ENCODE measurements at regions not wholly inside any gene's neighbourhood (a gene's known extent, or its start where the extent isn't known, plus 50 kb on each side); places are given as distances from the start of the nearest gene placed in this dataset.
"Not testable (repeated sequence)": the region's sequence is repeated elsewhere in the genome, so short reads cannot be mapped to it uniquely, and the experiment has no call there.

DNA sequence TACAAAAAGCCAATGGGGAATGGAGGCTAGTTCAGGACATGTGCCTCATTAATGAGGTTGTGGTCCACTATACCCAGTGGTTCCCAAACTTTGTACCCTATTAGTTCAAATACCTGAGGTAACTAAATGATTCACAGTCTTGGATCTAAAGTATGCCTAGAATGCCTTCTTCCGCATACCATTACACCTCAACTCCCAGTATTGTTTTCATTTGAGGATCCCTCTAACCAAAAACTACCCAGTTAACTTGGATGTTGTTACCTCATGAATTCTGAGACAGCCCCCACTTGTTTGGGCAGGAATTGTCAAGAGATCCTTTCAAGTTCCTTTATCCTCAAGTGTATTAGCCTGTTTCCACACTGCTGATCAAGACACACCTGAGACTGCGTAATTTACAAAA is 439.2 kb downstream of the PCDH10 start:
- Histone ChIP-seq H3K27me3 (no peaks in the 10 kb centered on the region), H3K4me2 (no peak overlapping the region), H3K9ac (no peak overlapping the region), H3K4me1 (no peaks in the 10 kb centered on the region), H3K9me3 (no peaks in the 10 kb centered on the region), H3K4me3 (no peak overlapping the region), H4K20me1 (no peaks in the 10 kb centered on the region), H3K36me3 (no peaks in the 10 kb centered on the region), H3K27ac (no peak overlapping the region)
- TF ChIP-seq Cebpa-rat (IDR thresholded peaks at IDR 0.05): no peak

- Histone ChIP-seq H4K20me1 (no peaks in the 10 kb centered on the region), H3K27ac (no peak overlapping the region), H3K4me1 (no peaks in the 10 kb centered on the region), H3K4me2 (no peak overlapping the region), H3K9me3 (no peaks in the 10 kb centered on the region), H3K9ac (no peak overlapping the region), H3K36me3 (no peaks in the 10 kb centered on the region), H3K4me3 (no peak overlapping the region), H3K27me3 (no peaks in the 10 kb centered on the region)
- TF ChIP-seq Cebpa-rat (IDR thresholded peaks at IDR 0.05): no peak
Observed at GRCh38 chr4:133585323-133585722, 436.2 kb downstream of the PCDH10 start.

DNA sequence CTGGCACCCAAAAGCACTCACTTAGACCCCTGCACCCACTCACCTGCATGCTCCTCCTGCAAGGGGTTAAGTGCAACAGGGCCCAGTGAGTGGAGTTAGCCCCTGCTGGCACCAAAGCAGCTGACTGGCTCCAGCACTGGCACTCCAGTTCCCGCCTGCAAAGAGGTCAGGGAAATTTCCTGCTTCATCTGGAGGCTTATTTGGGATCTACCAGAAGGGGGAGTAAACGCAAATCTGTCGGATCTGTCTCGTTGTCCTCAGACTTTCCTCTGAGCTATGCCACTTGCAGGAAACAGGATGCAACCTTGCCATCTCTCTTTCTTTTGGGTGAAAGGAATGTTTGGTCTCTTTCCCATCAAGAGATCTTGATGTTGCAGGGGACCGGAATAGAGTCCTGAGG is 435.6 kb downstream of the PCDH10 start:
- TF ChIP-seq Cebpa-rat (IDR thresholded peaks at IDR 0.05): no peak
- no peaks in the 10 kb centered on the region for H3K9me3 ChIP-seq

DNA sequence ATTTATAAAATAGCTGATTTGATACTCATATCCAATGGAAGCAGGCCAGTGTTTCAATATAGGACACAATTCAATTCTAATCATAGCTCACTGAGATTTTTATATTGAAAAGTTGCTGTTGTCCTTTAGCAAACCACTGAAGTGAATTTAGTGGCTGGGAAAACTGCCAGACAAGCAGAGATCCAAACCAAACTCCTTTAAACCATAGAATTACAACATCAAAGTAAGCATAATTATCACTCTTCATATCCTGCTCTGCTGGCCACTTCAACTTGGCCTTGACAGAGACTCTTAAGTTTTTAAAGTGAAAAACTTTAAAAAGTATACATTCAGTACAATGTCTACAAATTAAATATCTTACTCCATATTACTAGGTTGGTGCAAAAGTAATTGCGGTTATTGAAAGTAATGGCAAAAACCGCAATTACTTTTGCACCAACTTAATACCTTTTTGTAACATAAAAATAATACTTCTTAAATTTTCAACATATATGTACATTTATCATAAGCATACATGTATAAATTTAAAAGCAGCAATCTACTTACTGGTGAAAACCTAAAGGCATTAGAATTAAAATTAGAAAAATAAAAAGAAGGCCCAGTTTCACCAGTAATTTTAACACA is 433.0 kb downstream of the PCDH10 start:
- no peak overlapping the region for H3K4me2 ChIP-seq
- H4K20me1 ChIP-seq: no peaks in the 10 kb centered on the region
- H3K9ac ChIP-seq: no peak overlapping the region
- no peak overlapping the region for H3K27ac ChIP-seq
- no peak for TF ChIP-seq Cebpa-rat (IDR thresholded peaks at IDR 0.05)
- H3K27me3 ChIP-seq: no peaks in the 10 kb centered on the region
- no peaks in the 10 kb centered on the region for H3K36me3 ChIP-seq
- no peaks in the 10 kb centered on the region for H3K9me3 ChIP-seq
- H3K4me3 ChIP-seq: no peak overlapping the region
- H3K4me1 ChIP-seq: no peaks in the 10 kb centered on the region

More for the DNA sequence above, 435.6 kb downstream of the PCDH10 start:
- no peaks in the 10 kb centered on the region for H3K36me3 ChIP-seq
- H3K27me3 ChIP-seq: no peaks in the 10 kb centered on the region
- no peak overlapping the region for H3K4me3 ChIP-seq
- no peaks in the 10 kb centered on the region for H4K20me1 ChIP-seq
- H3K4me1 ChIP-seq: no peaks in the 10 kb centered on the region
- no peak overlapping the region for H3K27ac ChIP-seq
- H3K9ac ChIP-seq: no peak overlapping the region
- no peak overlapping the region for H3K4me2 ChIP-seq

- no peak overlapping the region for H3K9ac ChIP-seq
- H4K20me1 ChIP-seq: no peaks in the 10 kb centered on the region
- no peaks in the 10 kb centered on the region for H3K27me3 ChIP-seq
- H3K36me3 ChIP-seq: no peaks in the 10 kb centered on the region
- H3K4me2 ChIP-seq: no peak overlapping the region
- no peaks in the 10 kb centered on the region for H3K9me3 ChIP-seq
- H3K27ac ChIP-seq: no peak overlapping the region
- H3K4me1 ChIP-seq: no peaks in the 10 kb centered on the region
- no peak overlapping the region for H3K4me3 ChIP-seq
- no peak for TF ChIP-seq Cebpa-rat (IDR thresholded peaks at IDR 0.05)
Observed at GRCh38 chr4:133574248-133574647, 425.2 kb downstream of the PCDH10 start.

DNA sequence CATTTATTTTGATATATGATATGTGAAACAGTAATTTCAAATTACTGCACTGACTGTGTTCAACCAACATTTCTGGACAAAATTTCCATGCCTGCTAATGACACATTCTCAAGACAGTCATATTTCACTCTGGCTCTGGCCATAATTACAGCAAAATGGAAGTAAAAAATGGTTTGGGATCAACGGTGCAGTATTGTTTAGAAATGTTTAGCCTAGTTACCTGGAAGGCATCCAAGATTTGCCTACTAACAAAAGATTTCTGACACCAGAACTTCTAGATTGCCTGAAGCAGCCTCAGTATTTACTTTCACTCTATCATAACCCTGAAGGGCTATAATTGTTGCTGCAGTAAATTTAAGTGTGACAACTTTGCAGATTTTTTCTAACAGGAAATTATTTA is 416.3 kb downstream of the PCDH10 start:
- H3K4me2 ChIP-seq: no peak overlapping the region
- no peak for TF ChIP-seq Cebpa-rat (IDR thresholded peaks at IDR 0.05)

DNA sequence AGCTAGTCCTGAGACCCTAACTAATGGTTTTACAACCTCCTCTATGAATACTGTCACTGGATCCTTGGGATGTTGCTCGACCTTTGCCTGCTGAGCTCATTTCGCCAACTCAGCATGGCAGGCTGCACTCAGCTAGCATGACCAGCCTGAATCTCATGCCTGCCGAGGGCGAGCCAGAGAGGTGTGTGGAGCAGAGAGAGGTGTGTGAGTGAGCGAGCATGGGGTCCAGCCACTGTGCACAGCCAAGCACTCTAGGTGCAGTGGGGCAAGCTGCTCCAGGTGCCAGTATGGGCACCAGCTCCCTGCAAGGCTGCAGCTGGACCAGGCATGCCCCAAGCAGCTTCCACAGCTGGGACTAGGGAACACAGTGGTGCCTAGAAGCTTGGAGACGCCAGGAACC is 410.9 kb downstream of the PCDH10 start:
- no peaks in the 10 kb centered on the region for H3K4me1 ChIP-seq
- H3K36me3 ChIP-seq: no peaks in the 10 kb centered on the region
- H3K4me3 ChIP-seq: no peak overlapping the region
- H4K20me1 ChIP-seq: no peaks in the 10 kb centered on the region
- H3K27me3 ChIP-seq: no peaks in the 10 kb centered on the region
- TF ChIP-seq Cebpa-rat (IDR thresholded peaks at IDR 0.05): no peak
- no peak overlapping the region for H3K4me2 ChIP-seq
- H3K9me3 ChIP-seq: no peaks in the 10 kb centered on the region
- no peak overlapping the region for H3K27ac ChIP-seq
- no peak overlapping the region for H3K9ac ChIP-seq

More for the DNA sequence above, 416.3 kb downstream of the PCDH10 start:
- Histone ChIP-seq H3K9ac (no peak overlapping the region), H3K4me1 (no peaks in the 10 kb centered on the region), H3K9me3 (no peaks in the 10 kb centered on the region), H3K4me3 (no peak overlapping the region), H3K27ac (no peak overlapping the region), H3K36me3 (no peaks in the 10 kb centered on the region), H3K27me3 (no peaks in the 10 kb centered on the region), H4K20me1 (no peaks in the 10 kb centered on the region)

GRCh38 chr4:133555671-133556070 is 406.6 kb downstream of the PCDH10 start:
- Histone ChIP-seq H3K9ac (no peak overlapping the region), H3K4me2 (no peak overlapping the region), H3K36me3 (no peaks in the 10 kb centered on the region), H3K9me3 (no peaks in the 10 kb centered on the region), H3K27me3 (no peaks in the 10 kb centered on the region), H4K20me1 (no peaks in the 10 kb centered on the region), H3K4me3 (no peak overlapping the region), H3K27ac (no peak overlapping the region), H3K4me1 (no peaks in the 10 kb centered on the region)
- no peak for TF ChIP-seq Cebpa-rat (IDR thresholded peaks at IDR 0.05)

GRCh38 chr4:133550436-133550835 is 401.3 kb downstream of the PCDH10 start:
- H4K20me1 ChIP-seq: no peaks in the 10 kb centered on the region
- no peaks in the 10 kb centered on the region for H3K27me3 ChIP-seq
- H3K27ac ChIP-seq: no peak overlapping the region
- no peak overlapping the region for H3K4me2 ChIP-seq
- no peaks in the 10 kb centered on the region for H3K4me1 ChIP-seq
- H3K36me3 ChIP-seq: no peaks in the 10 kb centered on the region
- no peak overlapping the region for H3K4me3 ChIP-seq
- H3K9me3 ChIP-seq: no peaks in the 10 kb centered on the region
- no peak overlapping the region for H3K9ac ChIP-seq
- TF ChIP-seq Cebpa-rat (IDR thresholded peaks at IDR 0.05): no peak

GRCh38 chr4:133544097-133544496 is 395.0 kb downstream of the PCDH10 start:
- Histone ChIP-seq H3K9me3 (no peaks in the 10 kb centered on the region), H3K36me3 (no peaks in the 10 kb centered on the region), H4K20me1 (no peaks in the 10 kb centered on the region), H3K4me2 (no peak overlapping the region), H3K9ac (no peak overlapping the region), H3K4me1 (no peaks in the 10 kb centered on the region), H3K4me3 (no peak overlapping the region), H3K27ac (no peak overlapping the region), H3K27me3 (no peaks in the 10 kb centered on the region)
- TF ChIP-seq Cebpa-rat (IDR thresholded peaks at IDR 0.05): no peak

GRCh38 chr4:133537780-133538281 is 388.7 kb downstream of the PCDH10 start:
- no peaks in the 10 kb centered on the region for H3K27me3 ChIP-seq
- TF ChIP-seq Cebpa-rat (IDR thresholded peaks at IDR 0.05): no peak
- H3K27ac ChIP-seq: no peak overlapping the region
- H3K4me1 ChIP-seq: no peaks in the 10 kb centered on the region
- no peak overlapping the region for H3K4me2 ChIP-seq
- no peaks in the 10 kb centered on the region for H3K36me3 ChIP-seq
- no peak overlapping the region for H3K4me3 ChIP-seq
- no peaks in the 10 kb centered on the region for H4K20me1 ChIP-seq
- H3K9ac ChIP-seq: no peak overlapping the region
- H3K9me3 ChIP-seq: no peaks in the 10 kb centered on the region

DNA sequence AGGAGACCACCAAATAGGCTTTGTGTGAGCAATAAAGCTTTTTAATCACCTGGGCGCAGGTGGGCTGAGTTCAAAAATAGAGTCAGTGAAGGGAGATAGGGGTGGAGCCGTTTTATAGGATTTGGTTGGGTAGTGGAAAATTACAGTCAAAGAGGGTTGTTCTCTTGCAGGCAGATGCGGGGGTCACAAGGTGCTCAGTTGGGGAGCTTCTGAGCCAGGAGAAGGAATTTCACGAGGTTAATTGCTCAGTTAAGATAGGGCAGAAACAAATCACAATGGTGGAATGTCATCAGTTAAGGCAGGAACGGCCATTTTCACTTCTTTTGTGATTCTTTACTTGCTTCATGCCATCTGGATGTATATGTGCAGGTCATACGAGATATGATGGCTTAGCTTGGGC is 385.1 kb downstream of the PCDH10 start:
- H4K20me1 ChIP-seq, H3K9ac ChIP-seq, H3K27ac ChIP-seq, H3K4me3 ChIP-seq, H3K4me1 ChIP-seq, H3K4me2 ChIP-seq, H3K9me3 ChIP-seq, H3K36me3 ChIP-seq, H3K27me3 ChIP-seq: not testable (repeated sequence)

Data from BLaER1 (cell line).